ENCODE measurements at regions not wholly inside any gene's neighbourhood (a gene's known extent, or its start where the extent isn't known, plus 50 kb on each side); places are given as distances from the start of the nearest gene placed in this dataset.

DNA sequence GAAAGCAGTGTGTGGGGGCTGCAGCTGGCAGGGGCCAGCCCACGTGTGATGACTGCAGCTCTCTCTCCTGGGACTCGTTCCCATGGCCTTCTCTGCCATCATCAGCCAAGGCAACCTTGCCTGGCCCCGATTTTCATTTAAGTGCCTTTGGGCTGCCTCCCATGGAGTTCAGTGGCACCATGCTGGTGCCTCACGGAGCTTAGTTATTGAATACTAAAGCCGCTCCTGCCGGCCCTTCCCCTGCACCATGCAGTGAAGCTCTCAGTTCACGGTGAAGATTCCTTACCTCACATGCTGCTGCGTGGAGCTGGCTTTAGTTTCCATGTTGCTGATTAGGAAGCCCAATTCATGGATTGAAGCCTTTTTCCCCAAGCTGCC lies 141.5 kb upstream of the EEPD1 start:
- DNase-seq = no peak

DNA sequence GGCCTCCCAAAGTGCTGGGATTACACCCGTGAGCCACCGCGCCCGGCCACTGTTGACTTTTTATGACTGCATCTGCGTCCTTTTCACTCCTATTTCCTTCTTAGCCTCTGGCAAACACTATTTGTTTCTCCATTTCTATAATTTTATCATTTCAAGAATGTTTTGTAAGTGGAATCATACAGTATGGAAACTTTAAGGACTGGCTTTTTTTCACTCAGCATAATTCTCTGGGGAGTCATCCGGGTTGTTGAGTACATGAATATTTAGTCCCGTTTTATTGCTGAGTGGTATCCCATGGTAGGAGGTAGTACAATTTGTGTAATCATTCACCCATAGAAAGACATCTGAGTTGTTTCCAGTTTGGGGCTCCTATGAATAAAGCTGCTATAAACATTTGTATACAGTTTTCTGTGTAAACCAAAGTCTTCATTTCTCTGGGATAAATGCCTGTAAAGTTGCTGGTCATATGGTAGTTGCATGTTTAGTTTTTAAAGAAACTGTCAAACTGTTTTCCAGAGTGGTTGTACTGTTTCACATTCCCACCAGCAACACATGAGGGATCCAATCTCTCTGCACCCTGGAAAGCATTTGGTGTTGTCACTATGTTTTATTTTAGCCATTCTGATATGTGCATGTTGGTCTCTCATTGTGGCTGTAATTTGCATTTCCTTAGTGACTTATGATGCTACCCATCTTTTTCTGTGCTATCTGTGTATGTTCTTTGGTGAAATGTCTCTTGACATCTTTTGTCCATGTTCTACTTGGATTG lies 139.6 kb upstream of the EEPD1 start:
- DNase-seq = no peak

DNA sequence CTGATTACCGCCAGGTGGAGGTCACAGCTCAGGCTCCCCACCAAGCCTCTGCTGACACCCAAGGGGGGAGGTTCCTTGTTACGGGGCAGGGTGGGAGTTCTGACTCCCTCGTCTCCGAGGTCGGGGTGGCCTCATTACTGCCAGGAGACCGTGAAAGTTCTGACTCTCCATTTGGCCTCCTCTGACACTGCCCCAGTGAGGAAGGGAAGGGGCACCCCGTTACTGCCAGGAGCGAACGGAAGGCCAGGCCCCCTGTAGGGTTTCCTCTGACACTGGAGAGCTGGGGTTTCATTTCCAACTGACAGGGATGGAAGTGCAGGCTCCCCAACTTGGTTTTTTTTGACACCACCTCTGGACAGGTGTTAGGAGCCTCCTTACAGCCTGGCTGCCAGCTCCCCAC lies 138.1 kb upstream of the EEPD1 start:
- no peak for DNase-seq

DNA sequence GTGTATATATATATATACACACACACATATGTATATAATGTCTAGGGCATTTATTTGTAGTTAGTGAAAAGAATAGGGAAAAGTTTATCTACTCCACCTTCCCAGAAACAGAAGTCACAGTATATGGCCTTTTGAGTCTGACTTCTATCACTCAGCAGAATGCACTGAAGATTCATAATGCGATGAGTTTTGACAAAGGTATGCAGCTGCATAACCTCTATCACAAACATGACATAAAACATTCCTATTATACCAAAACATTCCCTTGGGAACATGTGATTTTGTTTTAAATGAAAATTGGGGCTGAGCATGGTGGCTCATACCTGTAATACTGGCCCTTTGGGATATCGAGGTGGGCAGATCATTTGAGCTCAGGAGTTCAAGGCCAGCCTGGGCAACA lies 137.3 kb upstream of the EEPD1 start:
- DNase-seq = no peak

DNA sequence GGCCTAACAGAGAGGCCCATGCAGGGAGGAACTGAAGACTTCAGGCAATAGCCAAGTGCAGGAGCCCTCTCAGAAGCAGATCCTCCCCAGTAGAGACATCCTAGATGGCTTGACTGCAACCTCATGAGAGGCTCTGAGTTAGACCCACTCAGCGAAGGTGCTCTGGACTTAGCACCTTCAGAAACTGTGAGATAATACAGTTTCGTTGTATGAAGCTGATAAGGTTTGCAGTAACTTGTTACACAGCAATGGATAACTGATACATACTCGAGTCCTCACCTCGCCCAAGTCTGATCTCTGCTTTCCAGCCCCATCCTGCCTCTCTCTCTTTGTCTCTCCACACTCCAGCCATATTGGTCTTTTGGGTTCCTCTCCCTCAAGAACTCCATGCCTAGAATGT lies 136.4 kb upstream of the EEPD1 start:
- no peak for DNase-seq

DNA sequence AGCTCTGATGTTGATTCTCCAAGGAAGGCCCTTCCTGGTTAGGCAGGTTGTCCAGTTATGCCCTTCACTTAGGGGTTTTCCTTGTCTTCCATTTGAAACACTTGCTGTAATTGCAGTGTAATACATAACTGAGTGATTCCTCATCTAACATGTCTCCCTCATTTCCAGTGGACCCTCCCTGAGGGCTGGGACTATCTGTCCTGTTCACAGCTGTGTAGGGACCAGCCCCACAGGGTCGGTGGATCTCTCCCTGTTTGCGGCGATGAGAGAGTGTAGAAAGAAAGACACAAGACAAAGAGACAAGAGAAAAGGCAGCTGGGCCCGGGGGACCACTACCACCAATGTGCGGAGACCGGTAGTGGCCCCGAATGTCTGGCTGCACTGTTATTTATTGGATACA lies 135.9 kb upstream of the EEPD1 start:
- no peak for DNase-seq

DNA sequence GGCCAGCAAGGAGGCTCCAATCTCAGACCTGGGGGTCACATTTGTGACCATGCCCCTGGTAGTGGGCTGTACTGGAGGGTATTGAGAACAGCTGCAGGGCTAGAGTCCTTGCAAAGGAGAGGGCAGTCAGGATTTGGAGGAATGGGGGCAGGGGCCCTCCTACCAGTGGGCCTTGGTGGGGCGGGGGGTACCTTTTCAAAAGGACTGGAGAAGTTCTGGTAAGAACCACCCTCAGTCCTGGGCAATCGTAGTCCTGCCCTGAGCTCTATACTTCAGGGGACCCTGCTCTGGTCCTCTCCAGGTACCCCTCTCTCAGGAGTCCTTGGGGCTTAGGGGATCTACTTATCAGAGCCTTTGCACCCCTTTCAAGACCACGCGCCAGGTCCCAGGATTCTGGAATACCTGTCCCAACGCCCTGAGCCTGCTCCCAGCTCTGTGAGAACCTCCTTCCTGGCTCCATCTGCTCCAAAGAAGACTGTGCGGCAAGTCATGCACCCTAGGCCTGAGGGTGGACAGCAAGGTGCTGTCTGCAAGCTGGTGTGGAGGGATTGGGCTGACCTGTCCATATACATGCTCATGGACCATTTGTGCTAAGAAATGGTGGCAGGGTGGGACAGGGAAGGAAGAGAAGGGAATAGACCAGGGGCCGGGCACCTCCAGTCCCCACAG lies 134.1 kb upstream of the EEPD1 start:
- DNase-seq = no peak

DNA sequence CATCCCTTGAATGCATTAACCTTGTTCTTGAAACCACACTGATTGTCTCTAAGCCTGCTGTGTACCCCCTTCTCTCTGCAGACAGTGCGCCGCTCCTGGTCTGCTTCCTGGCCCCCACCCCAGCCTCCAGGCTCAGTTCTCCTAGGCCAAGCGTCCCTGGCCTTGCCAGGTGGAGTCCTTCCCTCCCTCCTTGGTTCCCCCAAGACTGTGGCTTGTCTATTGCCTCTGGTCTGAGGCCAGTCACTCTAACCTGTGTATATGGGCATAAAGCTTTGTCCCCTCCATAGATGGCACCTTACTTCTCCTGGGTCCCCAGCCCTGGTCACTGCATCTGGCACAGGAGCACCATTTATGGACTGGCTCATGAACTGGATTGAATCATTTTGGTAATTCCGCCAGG lies 133.5 kb upstream of the EEPD1 start:
- no peak for DNase-seq

DNA sequence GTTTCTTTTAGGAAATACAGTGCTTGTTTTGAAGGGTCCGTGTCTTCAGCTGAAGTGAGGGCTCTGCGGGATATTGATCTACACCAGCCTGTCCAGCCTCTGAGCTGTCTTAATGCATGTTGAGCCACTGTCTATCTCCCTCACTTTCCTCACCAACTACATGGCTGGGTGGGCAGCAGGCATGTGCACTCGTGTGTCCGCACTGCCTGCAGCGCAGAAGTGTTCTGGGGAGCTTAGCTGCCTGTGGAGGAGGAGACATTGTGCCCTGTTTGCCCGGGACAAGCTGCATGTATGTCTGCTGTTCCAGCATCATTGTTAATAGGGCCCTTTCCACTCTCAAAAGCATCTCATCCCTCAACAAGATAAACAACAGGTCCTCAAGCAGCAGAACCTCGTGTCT lies 133.1 kb upstream of the EEPD1 start:
- DNase-seq = no peak

DNA sequence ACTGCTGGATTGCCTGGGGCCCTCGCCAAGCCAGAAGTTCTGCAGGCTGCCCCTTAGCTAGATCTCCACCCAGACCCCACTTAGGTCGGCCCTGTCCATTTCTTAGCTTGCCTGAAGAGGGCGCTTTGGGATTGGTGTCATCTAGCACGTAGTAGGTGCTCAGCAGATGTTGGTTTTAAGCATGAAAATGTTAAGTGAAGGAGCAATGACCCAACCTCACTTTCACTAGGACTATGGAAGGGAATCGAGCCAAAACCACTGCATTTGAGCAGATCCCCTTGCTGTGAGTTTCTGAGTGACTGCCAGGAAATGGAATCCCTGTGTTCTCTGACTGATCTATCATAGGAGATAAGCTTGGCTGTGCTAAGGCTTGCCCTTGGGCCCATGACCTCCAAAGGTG lies 131.7 kb upstream of the EEPD1 start:
- no peak for DNase-seq

DNA sequence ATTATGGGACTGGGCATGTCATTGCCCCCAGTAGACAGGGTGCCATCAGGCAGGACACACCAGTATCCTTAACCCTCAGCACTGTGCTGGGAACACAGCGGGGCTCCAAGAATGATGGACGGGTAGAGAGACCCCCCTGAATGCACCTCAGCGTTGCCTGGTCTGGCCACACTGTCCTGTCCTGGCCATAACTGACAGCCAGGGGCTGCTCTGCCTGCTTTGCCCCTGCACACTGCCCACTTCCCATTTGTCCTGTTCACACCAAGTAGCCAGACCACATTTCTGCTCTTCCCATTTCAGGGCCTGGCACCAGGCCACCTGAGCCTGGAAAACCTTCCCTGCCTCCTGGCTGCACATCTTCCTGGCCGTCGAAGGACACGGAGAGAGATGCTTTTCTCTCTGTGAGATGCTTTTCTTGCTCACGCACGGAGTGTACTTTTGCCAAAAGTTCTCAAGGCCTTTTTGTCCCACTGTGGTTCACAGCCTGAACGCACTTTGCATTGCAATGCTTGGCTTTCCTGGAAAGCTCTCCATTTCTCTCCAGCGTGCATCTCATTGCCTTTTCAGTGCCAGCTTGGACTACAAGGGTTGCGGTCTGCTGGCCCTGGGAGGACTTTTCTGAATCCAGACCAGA lies 131.0 kb upstream of the EEPD1 start:
- no peak for DNase-seq

DNA sequence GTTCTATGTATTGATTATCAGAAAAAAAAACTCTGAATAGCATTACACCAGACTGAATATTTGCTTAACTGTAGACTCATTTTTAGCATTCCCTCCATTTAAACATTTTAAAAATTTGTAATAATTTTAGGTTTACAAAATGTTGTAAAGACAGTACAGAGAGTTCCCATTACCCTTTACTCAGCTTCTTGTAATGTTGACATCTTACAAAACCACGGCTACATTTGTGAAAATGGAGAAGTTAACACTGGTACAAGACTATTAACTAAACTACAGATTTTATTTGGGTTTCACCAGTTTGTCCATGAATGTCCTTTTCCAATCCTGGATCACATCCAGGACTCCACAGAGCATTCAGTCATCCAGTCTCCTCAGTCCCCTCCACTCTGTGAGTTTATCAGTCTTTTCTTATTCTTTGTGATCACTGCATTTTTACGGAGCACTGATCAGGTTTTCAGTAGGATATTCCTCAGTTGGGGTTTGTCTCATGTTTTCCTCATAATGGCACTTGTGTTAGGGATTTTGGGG lies 130.0 kb upstream of the EEPD1 start:
- no peak for DNase-seq

DNA sequence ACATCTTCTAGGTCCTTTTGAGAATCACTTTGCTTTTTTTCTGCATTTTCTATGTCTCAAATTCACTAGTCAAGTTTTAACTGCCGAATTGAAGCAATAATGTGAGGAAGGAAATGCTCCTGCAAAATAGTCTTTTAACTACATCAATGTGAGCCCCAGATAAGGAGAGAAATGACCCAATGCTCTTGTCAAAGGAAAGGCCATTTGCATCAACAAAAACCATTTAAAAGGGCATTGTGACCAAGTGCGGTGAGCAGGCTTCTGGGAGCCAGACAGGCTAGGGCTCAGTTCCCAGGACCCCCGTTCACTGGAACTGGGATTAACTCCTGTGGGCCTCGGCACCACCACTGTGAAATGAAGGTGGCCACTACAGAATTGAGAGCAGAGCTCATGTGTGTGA lies 127.9 kb upstream of the EEPD1 start:
- no peak for DNase-seq

DNA sequence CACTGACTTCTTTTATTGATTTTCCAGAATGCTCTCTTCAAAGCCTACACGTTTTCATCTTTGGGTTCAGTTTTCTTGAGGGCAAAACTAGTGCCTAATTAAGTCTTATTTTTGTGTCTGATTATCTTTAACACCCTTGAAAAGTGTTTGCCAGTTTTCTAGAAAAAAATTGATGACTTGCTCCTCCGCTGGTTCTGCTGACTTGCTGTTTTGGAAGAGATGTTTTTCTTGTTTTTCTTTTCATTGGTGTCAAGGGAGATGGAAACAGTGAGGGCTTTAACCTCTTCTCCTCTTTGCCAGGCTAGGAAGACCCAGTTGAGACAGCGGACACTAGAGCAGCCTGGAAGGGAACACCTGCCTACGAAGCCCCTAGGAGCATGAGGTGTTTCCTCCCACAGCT lies 123.7 kb upstream of the EEPD1 start:
- DNase-seq = no peak

DNA sequence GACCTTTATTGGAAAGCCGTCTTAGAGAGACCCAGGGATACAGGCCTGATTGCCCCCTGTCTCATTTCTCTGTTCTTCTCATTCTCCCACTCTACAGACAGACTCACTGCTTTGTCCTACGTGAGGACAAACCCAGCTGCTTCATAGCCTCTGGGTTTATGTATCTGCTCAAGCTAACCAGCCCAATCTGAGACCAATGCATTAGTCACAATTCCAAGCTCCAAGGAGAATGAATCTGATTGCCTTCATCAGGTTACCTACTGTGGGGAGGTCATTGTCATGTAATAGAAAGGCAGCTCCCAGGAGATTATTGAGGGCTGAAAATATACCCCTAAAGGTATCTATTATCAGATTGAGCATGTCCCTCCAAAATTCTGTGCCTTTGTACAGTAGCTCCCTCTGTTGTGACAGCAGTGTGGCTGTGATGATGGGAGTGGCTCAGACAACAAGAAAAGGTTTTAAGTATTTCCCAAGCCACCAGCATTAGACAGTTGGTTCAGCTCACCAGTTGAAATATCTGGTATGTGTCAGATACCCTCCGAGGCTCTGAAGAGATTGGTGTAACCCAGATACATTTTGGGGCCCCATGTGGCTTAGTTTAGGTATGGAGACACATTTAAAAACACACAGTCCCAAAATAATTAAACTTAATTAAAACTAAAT lies 123.1 kb upstream of the EEPD1 start:
- DNase-seq = no peak

DNA sequence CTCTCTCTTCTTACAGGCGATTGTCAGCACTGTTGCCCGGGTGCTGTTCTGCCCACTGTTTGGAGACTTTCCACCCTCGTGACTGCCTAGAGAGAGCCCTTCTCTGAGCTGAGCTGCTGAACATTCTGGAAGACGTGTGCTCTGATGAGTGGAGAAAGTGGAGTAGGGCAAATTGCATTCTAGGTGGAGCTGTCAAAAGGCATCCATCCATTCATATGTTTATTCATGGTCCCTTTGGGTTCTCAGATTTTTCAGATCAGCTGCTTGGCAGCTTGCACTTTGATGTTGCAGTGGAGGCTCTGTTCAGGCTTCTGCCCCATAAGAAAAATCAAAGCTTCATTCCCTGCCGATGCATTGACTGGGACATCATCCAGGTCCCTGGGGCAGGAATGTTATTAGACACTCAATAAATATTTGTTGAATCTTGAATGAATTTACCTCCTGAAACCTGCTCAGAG lies 120.7 kb upstream of the EEPD1 start:
- DNase-seq = no peak

DNA sequence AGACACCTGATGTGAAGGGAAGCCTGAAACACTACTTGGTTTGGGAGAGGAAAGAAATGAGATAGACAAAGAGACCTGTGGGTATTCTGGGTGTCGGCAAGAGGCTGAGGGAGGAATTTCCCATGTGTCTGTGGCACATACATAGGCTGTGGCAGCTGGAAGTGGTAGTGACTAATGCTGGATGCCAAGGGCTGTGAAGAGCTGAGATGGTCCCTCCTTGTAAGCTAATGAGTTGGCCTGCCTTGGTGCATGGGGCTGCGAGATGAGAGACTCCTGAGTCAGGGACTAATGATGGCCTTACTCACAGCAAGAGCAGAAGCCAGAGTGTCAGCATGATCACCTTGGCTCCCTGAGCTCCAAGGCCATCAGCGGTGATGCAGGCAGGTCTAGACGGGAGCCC lies 119.0 kb upstream of the EEPD1 start:
- DNase-seq = no peak

DNA sequence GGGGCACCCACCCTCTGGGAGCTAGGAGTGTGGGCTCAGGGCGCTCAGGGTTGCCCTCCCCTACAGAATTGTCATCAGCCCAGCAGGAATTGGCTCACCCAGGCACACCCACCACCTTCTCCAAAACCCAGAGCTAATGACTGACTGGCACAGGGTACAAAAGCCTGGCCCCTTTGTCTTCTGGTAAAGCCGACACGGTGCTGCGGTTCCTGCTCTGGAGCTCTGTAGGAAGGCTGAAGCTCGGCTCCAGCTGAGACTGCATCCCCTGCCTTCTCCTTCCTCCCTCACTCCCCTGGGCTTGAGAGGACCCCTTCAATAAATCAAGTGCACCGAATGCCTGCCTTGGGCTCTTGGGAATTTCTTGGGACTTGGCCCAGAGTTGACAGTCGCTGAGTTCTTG lies 117.9 kb upstream of the EEPD1 start:
- no peak for DNase-seq

DNA sequence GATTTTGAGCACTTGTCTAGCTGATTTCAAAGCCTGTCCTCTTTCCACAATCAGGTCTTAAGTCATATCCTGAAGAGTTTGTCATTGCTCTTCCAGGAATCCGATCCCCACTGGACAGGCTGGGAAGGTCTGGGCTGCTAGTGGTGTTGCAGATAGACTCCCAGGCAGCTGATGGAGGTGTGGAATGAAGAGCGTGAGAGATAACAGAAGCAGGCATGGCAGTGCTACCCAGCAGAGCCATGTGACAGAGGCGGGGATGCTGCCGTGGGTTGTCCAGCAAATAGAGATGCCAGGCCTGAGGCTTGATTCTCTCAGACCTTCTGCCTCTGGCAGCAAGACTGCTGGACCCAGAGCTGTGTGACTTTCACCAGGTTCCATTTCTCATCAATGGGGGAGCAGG lies 116.5 kb upstream of the EEPD1 start:
- no peak for DNase-seq

DNA sequence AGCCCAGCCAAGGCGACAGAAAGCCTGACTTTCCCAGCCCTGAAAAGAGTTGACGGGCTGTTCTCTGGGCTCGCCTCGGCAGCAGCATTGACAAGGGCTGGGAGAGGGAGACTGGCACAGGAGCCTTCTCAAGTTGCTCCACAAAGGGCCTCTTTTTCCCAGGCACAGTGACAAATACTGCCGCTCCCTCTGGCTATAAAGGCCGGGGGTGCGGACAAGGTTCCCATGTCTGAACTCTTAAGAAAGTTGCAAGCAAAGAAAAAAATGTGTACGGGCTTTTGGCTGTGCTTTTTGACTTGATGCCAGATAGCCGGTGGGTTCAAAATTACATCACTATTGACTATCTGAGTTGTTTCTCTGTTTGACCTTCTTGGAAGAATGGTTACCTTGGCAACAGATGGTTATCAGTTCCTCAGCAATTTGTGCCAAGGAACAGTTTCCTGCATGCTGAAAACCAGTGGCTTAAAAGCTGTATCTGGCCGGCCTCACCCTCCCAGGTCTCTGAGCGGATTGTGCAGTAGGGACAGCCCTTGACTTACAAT lies 115.9 kb upstream of the EEPD1 start:
- DNase-seq = peak; percentile 8

DNA sequence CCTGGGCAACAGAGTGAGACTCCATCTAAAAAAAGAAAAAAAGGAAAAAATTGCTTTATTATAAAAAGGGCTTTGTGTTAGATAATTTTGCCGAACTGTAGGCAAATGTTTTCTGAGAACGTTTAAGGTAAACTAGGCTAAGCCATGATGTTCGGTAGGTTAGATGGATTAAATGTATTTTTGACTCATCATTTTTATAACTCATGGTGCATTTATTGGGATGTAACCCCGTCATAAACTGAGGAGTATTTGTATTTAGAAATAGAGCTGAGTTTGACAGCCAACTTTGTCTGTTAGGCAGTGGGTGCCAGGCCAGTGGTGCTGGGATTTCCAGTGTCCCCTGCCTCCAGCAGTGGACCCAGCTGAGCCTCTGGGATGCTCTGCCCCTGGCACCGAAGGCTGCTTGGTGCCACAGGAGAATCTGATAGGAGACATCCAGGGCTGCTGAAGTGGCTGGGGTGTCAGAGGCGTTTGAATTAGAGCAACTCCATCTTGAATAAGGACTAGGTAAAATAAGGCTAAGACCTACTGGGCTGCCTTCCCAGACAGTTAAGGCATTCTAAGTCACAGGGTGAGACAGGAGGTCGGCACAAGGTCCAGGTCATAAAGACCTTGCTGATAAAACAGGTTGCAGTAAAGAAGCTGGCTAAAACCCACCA lies 114.9 kb upstream of the EEPD1 start:
- no peak for DNase-seq

DNA sequence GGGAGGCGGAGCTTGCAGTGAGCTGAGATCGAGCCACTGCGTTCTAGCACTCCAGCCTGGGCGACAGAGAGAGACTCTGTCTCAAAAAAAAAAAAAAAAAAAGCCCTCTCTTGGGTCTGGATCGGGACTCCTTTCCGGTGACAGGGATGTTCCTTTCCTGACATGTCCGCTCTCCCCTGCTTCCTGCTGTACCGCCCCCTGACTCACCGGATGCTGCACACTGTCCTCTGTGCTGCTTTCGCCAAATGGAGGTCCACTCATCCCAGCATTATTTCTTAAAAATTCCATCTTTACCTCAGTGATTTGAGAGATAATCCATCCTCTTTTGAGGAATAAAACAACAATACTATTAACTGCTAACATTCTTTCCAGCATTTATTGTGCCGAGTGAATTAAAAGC lies 113.8 kb upstream of the EEPD1 start:
- DNase-seq = no peak

DNA sequence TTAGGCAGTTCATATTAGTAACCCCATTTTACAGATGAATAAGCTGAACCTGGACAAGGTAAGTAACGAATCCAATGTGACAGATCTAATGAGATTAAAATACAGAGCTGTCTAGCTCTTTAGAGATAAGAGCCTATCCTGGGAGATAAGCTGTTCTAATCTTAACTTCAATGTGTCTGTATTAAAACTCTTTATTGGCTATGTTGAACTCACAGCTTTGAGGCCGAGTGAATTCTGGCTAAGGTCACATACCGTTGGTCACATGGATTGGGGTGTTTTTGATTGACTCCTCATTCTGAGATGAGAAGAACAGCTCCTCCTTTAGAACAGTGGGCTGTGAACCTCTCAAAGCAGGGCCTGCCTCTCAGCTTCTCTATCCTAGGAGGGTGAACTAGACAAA lies 113.4 kb upstream of the EEPD1 start:
- no peak for DNase-seq
